ENCODE measurements at regions not wholly inside any gene's neighbourhood (a gene's known extent, or its start where the extent isn't known, plus 50 kb on each side); places are given as distances from the start of the nearest gene placed in this dataset.

- in situ Hi-C loops (cut with HindIII; ENCODE audit: low sequenced_read_pairs): no loop called here
- TF ChIP-seq CTCF (IDR thresholded peaks at IDR 0.05; ENCODE audit: low read depth, low read length, missing control alignments): no peak
- no peak overlapping the region for H3K4me3 ChIP-seq (ENCODE audit: low read depth, low read length)
- no peak for DNase-seq (ENCODE audit: low read depth)
Observed at GRCh38 chr3:82424031-82424339, 662.5 kb upstream of the GBE1 start.

- DNase-seq (ENCODE audit: low read depth): no peak
- no peak for TF ChIP-seq CTCF (IDR thresholded peaks at IDR 0.05; ENCODE audit: low read depth, low read length, missing control alignments)
- H3K4me3 ChIP-seq (ENCODE audit: low read depth, low read length): no peak overlapping the region
- in situ Hi-C loops (cut with HindIII; ENCODE audit: low sequenced_read_pairs): no loop called here
Observed at GRCh38 chr3:82423268-82424030, 662.0 kb upstream of the GBE1 start.

GRCh38 chr3:82416830-82417229 is 655.4 kb upstream of the GBE1 start:
- no peak for DNase-seq (ENCODE audit: low read depth)
- in situ Hi-C loops (cut with HindIII; ENCODE audit: low sequenced_read_pairs): no loop called here
- TF ChIP-seq CTCF (IDR thresholded peaks at IDR 0.05; ENCODE audit: low read depth, low read length, missing control alignments): no peak

GRCh38 chr3:82416349-82416748 is 654.9 kb upstream of the GBE1 start:
- H3K4me3 ChIP-seq (ENCODE audit: low read depth, low read length): no peak overlapping the region
- in situ Hi-C loops (cut with HindIII; ENCODE audit: low sequenced_read_pairs): no loop called here
- no peak for DNase-seq (ENCODE audit: low read depth)
- no peak for TF ChIP-seq CTCF (IDR thresholded peaks at IDR 0.05; ENCODE audit: low read depth, low read length, missing control alignments)

More at GRCh38 chr3:82416830-82417229, 655.4 kb upstream of the GBE1 start:
- H3K4me3 ChIP-seq (ENCODE audit: low read depth, low read length): no peak overlapping the region

GRCh38 chr3:82413171-82413570 is 651.7 kb upstream of the GBE1 start:
- in situ Hi-C loops (cut with HindIII; ENCODE audit: low sequenced_read_pairs): no loop called here
- no peak for TF ChIP-seq CTCF (IDR thresholded peaks at IDR 0.05; ENCODE audit: low read depth, low read length, missing control alignments)
- no peak for DNase-seq (ENCODE audit: low read depth)
- H3K4me3 ChIP-seq (ENCODE audit: low read depth, low read length): no peak overlapping the region

GRCh38 chr3:82410366-82410765 is 648.9 kb upstream of the GBE1 start:
- no peak overlapping the region for H3K4me3 ChIP-seq (ENCODE audit: low read depth, low read length)
- in situ Hi-C loops (cut with HindIII; ENCODE audit: low sequenced_read_pairs): no loop called here
- no peak for TF ChIP-seq CTCF (IDR thresholded peaks at IDR 0.05; ENCODE audit: low read depth, low read length, missing control alignments)
- no peak for DNase-seq (ENCODE audit: low read depth)
